ENCODE measurements at regions not wholly inside any gene's neighbourhood (a gene's known extent, or its start where the extent isn't known, plus 50 kb on each side); places are given as distances from the start of the nearest gene placed in this dataset.

DNA sequence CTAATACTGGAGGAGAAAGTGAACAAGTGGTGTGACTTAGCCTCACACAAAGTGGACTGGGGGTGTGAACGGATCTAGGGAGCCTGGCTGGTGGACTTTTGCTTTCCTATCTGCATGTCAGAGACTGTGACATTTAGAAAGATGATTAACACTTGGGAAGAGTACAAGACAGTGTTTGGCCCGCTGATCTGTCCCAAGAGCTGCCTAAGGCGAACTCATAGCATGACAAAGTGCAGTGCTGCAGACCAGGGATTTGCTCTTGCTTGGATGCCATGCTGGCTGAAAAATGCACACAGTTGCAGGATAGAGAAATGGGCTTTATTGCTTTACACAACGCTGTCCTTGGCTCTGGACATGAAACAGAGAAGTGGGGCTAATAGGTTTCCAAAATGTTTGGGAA is 386.0 kb upstream of the MAN1A1 start:
- TF ChIP-seq, protein P1, sequence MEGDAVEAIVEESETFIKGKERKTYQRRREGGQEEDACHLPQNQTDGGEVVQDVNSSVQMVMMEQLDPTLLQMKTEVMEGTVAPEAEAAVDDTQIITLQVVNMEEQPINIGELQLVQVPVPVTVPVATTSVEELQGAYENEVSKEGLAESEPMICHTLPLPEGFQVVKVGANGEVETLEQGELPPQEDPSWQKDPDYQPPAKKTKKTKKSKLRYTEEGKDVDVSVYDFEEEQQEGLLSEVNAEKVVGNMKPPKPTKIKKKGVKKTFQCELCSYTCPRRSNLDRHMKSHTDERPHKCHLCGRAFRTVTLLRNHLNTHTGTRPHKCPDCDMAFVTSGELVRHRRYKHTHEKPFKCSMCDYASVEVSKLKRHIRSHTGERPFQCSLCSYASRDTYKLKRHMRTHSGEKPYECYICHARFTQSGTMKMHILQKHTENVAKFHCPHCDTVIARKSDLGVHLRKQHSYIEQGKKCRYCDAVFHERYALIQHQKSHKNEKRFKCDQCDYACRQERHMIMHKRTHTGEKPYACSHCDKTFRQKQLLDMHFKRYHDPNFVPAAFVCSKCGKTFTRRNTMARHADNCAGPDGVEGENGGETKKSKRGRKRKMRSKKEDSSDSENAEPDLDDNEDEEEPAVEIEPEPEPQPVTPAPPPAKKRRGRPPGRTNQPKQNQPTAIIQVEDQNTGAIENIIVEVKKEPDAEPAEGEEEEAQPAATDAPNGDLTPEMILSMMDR (conservative IDR thresholded peaks at IDR 0.05 in 1 of 2, IDR thresholded peaks at IDR 0.05 in 1 of 2; ENCODE audit: low read depth in 1 of 2, low read length in 2 of 2) = no peak
- TF ChIP-seq EZH2 (IDR thresholded peaks at IDR 0.05; ENCODE audit: low read length, missing control alignments) = no peak
